Uterus (tissue), 2 donors: ENCODE measurements at regions not wholly inside any gene's neighbourhood (a gene's known extent, or its start where the extent isn't known, plus 50 kb on each side); places are given as distances from the start of the nearest gene placed in this dataset.

Source experiments
- CTCF ChIP-seq, 4 experiments: fragments of 200-600 bp in 2 of 4; fragments of 450-650 bp in 2 of 4; sonication (generic) in 2 of 4; IDR thresholded peaks; one replicate each; pipeline ENCODE4 v1.5.1; 2016 to 2019; ENCODE audit warnings: antibody characterized with exemption in 4 of 4, mild to moderate bottlenecking in 2 of 4, moderate library complexity in 1 of 4
- POLR2A ChIP-seq, 2 donors: fragments of 450-650 bp; IDR thresholded peaks; one replicate each; pipeline ENCODE4 v1.6.1; 2016; ENCODE audit warnings: antibody characterized with exemption in 2 of 2, mild to moderate bottlenecking in 1 of 2, moderate library complexity in 1 of 2

DNA sequence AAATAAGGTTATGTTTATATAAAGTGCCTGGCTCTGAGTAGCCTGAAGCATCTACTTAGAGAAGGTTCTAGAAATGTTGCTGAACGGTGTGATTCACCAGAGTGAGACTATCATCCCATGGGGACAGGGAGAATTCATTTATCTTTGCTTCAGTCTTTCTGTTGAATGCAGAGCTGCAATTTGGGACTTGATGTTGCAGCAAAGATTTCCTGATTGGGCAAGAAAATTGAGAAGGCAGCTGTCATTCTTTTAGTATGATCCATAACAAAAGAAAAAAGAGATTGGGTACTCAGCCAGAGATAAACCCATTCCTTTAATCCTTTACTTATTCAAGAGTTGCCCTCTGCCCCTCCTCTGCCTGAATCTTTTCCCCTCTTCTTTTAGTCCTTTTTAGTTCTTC lies 456.3 kb upstream of the WWC1 start:
- TF ChIP-seq POLR2A (IDR thresholded peaks at IDR 0.05), result no peak
- no peak for TF ChIP-seq CTCF (IDR thresholded peaks at IDR 0.05)
